HepG2 (cell line): ENCODE measurements at regions not wholly inside any gene's neighbourhood (a gene's known extent, or its start where the extent isn't known, plus 50 kb on each side); places are given as distances from the start of the nearest gene placed in this dataset.

Source experiments
- ATAC-seq: fragments of 200-7000 bp; cut with Tn5 transposase; 3 replicates; pipeline ENCODE4 v1.9.1; 2020; ENCODE audit warnings: mild to moderate bottlenecking, moderate library complexity
- BruUV-seq: library from RNA; stranded (reverse); fragments of 400-500 nt; replicated peaks from 2 replicates; lab custom pipeline; 2021; lab: Mats Ljungman, UMichigan
- CTCF ChIA-PET: fragments of 300-600 bp; formaldehyde crosslinking; extraction: SDS; loops from one replicate; lab custom pipeline; 2021; ENCODE audit warnings: low total read pairs, inconsistent platforms, low intra/inter-chr PET ratio; lab: Yijun Ruan, JAX
- POLR2A ChIA-PET: fragments of 350-600 bp; sonication (Branson Sonifier 250); formaldehyde crosslinking; loops from one replicate; lab custom pipeline; 2020; ENCODE audit warnings: antibody characterized with exemption, inconsistent platforms; lab: Yijun Ruan, JAX
- DNase-seq: peaks from one replicate; pipeline ENCODE4 v3.0.0-alpha.2; 2015; ENCODE audit warnings: low spot score
- FAIRE-seq: peaks from 3 replicates; lab custom pipeline; 2011; peaks lifted over from hg19 to GRCh38; lab: Jason Lieb, UNC
- H2AFZ ChIP-seq: one replicate; pipeline ENCODE4 v1.6.1; 2011; ENCODE audit warnings: low read length, inconsistent platforms
- H3K27ac ChIP-seq: fragments of 300-600 bp; 3 replicates; pipeline ENCODE4 v1.8.0; 2011; ENCODE audit warnings: mixed run types, mild to moderate bottlenecking, mixed read lengths, low read length, inconsistent platforms; ENCODE audit not compliant: insufficient read depth; ENCODE audit errors: extremely low read length
- H3K27me3 ChIP-seq, 2 experiments: fragments of 200-600 bp in 1 of 2; 2 replicates in 1 of 2; 3 replicates in 1 of 2; pipeline versions ENCODE4 v1.6.0 to v1.8.0; 2011; ENCODE audit warnings: low read length in 2 of 2, mild to moderate bottlenecking in 2 of 2, moderate library complexity in 2 of 2, inconsistent platforms in 1 of 2; ENCODE audit not compliant: insufficient read depth in 2 of 2, control insufficient read depth in 1 of 2
- H3K36me3 ChIP-seq, 2 experiments: fragments of 200-600 bp in 1 of 2; replicated peaks in 1 of 2; 2 replicates in 1 of 2; 3 replicates in 1 of 2; pipeline versions ENCODE4 v1.5.1 to v1.8.0; 2011; ENCODE audit warnings: low read length in 2 of 2, inconsistent platforms in 1 of 2; ENCODE audit not compliant: insufficient read depth in 2 of 2, control insufficient read depth in 1 of 2
- H3K4me1 ChIP-seq: 2 replicates; pipeline ENCODE4 v1.5.1; 2012; ENCODE audit warnings: low read length, inconsistent platforms; ENCODE audit not compliant: insufficient read depth
- H3K4me2 ChIP-seq: 2 replicates; pipeline ENCODE4 v1.6.0; 2011; ENCODE audit warnings: low read depth, low read length, inconsistent platforms
- H3K4me3 ChIP-seq, 3 experiments: fragments of 200-600 bp in 1 of 3; sonication (generic), shearing (Covaris generic) in 1 of 3; replicated peaks in 1 of 3; 2 replicates each; pipeline ENCODE4 v1.5.1; 2011 to 2016; ENCODE audit warnings: low read length in 3 of 3, inconsistent platforms in 2 of 3, low read depth in 2 of 3, mild to moderate bottlenecking in 2 of 3, control low read depth in 1 of 3, mixed read lengths in 1 of 3; ENCODE audit not compliant: insufficient read depth in 1 of 3
- H3K79me2 ChIP-seq: one replicate; pipeline ENCODE4 v1.6.1; 2011; ENCODE audit warnings: low read length, inconsistent platforms; ENCODE audit not compliant: insufficient read depth
- H3K9ac ChIP-seq: 2 replicates; pipeline ENCODE4 v1.6.0; 2011; ENCODE audit warnings: mild to moderate bottlenecking, low read depth, low read length, inconsistent platforms; ENCODE audit not compliant: insufficient read depth
- H3K9me3 ChIP-seq: 2 replicates; pipeline ENCODE4 v1.5.1; 2012; ENCODE audit warnings: mild to moderate bottlenecking, low read length
- H4K20me1 ChIP-seq: 2 replicates; pipeline ENCODE4 v1.6.0; 2011; ENCODE audit warnings: inconsistent platforms, mild to moderate bottlenecking, low read length, moderate library complexity; ENCODE audit not compliant: insufficient read depth
- AKAP8 ChIP-seq: sonication (generic); formaldehyde crosslinking; IDR thresholded peaks from 2 replicates; pipeline ENCODE4 v1.5.1; 2020; ENCODE audit warnings: mild to moderate bottlenecking, missing genetic modification reagents
- ATF3 ChIP-seq: sonication (generic); formaldehyde crosslinking; IDR thresholded peaks from 2 replicates; pipeline ENCODE4 v1.4.0; 2020; ENCODE audit warnings: missing genetic modification reagents
- CERS6 ChIP-seq: sonication (generic); formaldehyde crosslinking; IDR thresholded peaks from 2 replicates; pipeline ENCODE4 v1.5.0; 2020; ENCODE audit warnings: missing genetic modification reagents
- MLX ChIP-seq: IDR thresholded peaks from 2 replicates; pipeline ENCODE4 v1.6.1; 2016
- PRDM10 ChIP-seq: sonication (generic); formaldehyde crosslinking; IDR thresholded peaks from 2 replicates; pipeline ENCODE4 v1.4.0; 2020; ENCODE audit warnings: low read depth, missing genetic modification reagents
- RELA ChIP-seq: sonication (generic); formaldehyde crosslinking; IDR thresholded peaks from 2 replicates; pipeline ENCODE4 v1.4.0; 2020; ENCODE audit warnings: missing genetic modification reagents
- STAG1 ChIP-seq: sonication (generic); formaldehyde crosslinking; IDR thresholded peaks from 2 replicates; pipeline ENCODE4 v1.4.0; 2020; ENCODE audit warnings: missing genetic modification reagents
- THAP9 ChIP-seq: sonication (generic); formaldehyde crosslinking; IDR thresholded peaks from 2 replicates; pipeline ENCODE4; 2020; ENCODE audit warnings: missing genetic modification reagents, mild to moderate bottlenecking, borderline replicate concordance
- U2AF1 ChIP-seq: fragments of 200-400 bp; formaldehyde crosslinking; optimal IDR thresholded peaks from 2 replicates; pipeline ENCODE3; 2017; ENCODE audit warnings: mild to moderate bottlenecking, low read depth, low read length
- ZNF124 ChIP-seq: sonication (generic); formaldehyde crosslinking; IDR thresholded peaks from 2 replicates; pipeline ENCODE4 v1.4.0; 2020; ENCODE audit warnings: missing genetic modification reagents
- ZNF251 ChIP-seq: sonication (generic); formaldehyde crosslinking; IDR thresholded peaks from 2 replicates; pipeline ENCODE4 v1.9.0; 2021; ENCODE audit warnings: mild to moderate bottlenecking, missing genetic modification reagents
- ZNF441 ChIP-seq: sonication (generic); formaldehyde crosslinking; IDR thresholded peaks from 2 replicates; pipeline ENCODE4 v1.7.0; 2021; ENCODE audit warnings: missing genetic modification reagents, borderline replicate concordance
- ZNF543 ChIP-seq: sonication (generic); formaldehyde crosslinking; IDR thresholded peaks from 2 replicates; pipeline ENCODE4 v1.4.0; 2020; ENCODE audit warnings: mild to moderate bottlenecking, missing genetic modification reagents
- ZNF557 ChIP-seq: sonication (generic); formaldehyde crosslinking; IDR thresholded peaks from 2 replicates; pipeline ENCODE4 v1.4.0; 2020; ENCODE audit warnings: missing genetic modification reagents
- ZSCAN31 ChIP-seq: sonication (generic); formaldehyde crosslinking; IDR thresholded peaks from 2 replicates; pipeline ENCODE4 v1.5.0; 2020; ENCODE audit warnings: low read depth, mild to moderate bottlenecking, missing genetic modification reagents
- WGBS: methylation state at CpG from one replicate; pipeline ENCODE4 v1.1.6; 2017; ENCODE audit warnings: low lambda C conversion rate; 5-methylcytosine and 5-hydroxymethylcytosine counted together
- in situ Hi-C: cut with HindIII; loops from 2 replicates; pipeline ENCODE4 v1.10.0; 2017; ENCODE audit warnings: low pct_unique_long_range_greater_than_20kb; ENCODE audit not compliant: extremely low pct_ligation_motif_present
- intact Hi-C: fragments of 100-400 bp; cut with micrococcal nuclease; formaldehyde crosslinking; loops from one replicate; pipeline ENCODE4 v1.10.0; 2022; ENCODE audit not compliant: unreplicated experiment

GRCh38 chr5:93272108-93272507 lies 308.9 kb downstream of the NR2F1-AS1 start (continued):
- TF ChIP-seq ATF3 (CRISPR knock-in tag) = no peak
- no peak for TF ChIP-seq RELA (CRISPR knock-in tag)

GRCh38 chr5:93267736-93268135 lies 313.3 kb downstream of the NR2F1-AS1 start:
- Histone ChIP-seq H3K27ac (no peak overlapping the region), H4K20me1 (no peaks in the 10 kb centered on the region), H3K27me3 (peaks cover 0 to 3% of the 10 kb centered on the region in 2 experiments; a peak in 2 of 5 replicates), H3K79me2 (no peaks in the 10 kb centered on the region), H3K4me3 (no peak overlapping the region), H2AFZ (no peak overlapping the region), H3K4me2 (no peak overlapping the region), H3K9me3 (no peaks in the 10 kb centered on the region), H3K36me3 (no peaks in the 10 kb centered on the region), H3K9ac (no peak overlapping the region), H3K4me1 (no peaks in the 10 kb centered on the region)
- intact Hi-C loops = no loop called here
- 0% methylated on average over 3 of the region's 13 CpGs for WGBS
- no TSS peak for BruUV-seq
- POLR2A ChIA-PET = no interaction called here
- CTCF ChIA-PET = no interaction called here
- in situ Hi-C loops = no loop called here
- no peak for FAIRE-seq
- DNase-seq = no peak
- no peak for ATAC-seq
- no peak for TF ChIP-seq THAP9 (CRISPR knock-in tag)
- no peak for TF ChIP-seq ZNF124 (CRISPR knock-in tag)
- TF ChIP-seq ZNF441 (CRISPR knock-in tag) = no peak
- TF ChIP-seq ZNF543 (CRISPR knock-in tag) = no peak
- no peak for TF ChIP-seq PRDM10
- TF ChIP-seq ZNF251 = no peak
- no peak for TF ChIP-seq ZSCAN31 (CRISPR knock-in tag)
- TF ChIP-seq ZNF557 = no peak
- no peak for TF ChIP-seq STAG1
- TF ChIP-seq CERS6 (CRISPR knock-in tag) = no peak
- TF ChIP-seq MLX = no peak
- TF ChIP-seq AKAP8 (CRISPR knock-in tag) = no peak
- TF ChIP-seq U2AF1 = no peak
